Caco-2 (cell line): ENCODE measurements at regions not wholly inside any gene's neighbourhood (a gene's known extent, or its start where the extent isn't known, plus 50 kb on each side); places are given as distances from the start of the nearest gene placed in this dataset.
"Not testable (repeated sequence)": the region's sequence is repeated elsewhere in the genome, so short reads cannot be mapped to it uniquely, and the experiment has no call there.

Experiments used
- BruUV-seq: library from RNA; stranded (reverse); fragments of 400-500 nt; replicated peaks from 2 replicates; lab custom pipeline; 2021; lab: Mats Ljungman, UMichigan
- CTCF ChIA-PET: fragments of 300-600 bp; sonication (Branson Sonifier 250); formaldehyde crosslinking; loops from one replicate; lab custom pipeline; 2022; ENCODE audit warnings: antibody characterized with exemption; lab: Charles Lee
- POLR2A ChIA-PET: fragments of 300-600 bp; sonication (Branson Sonifier 250); formaldehyde crosslinking; loops from one replicate; lab custom pipeline; 2022; ENCODE audit warnings: antibody characterized with exemption; lab: Charles Lee
- DNase-seq, 2 experiments: peaks; one replicate each; pipeline versions ENCODE4 v3.0.0 to v3.0.0-alpha.2; 2020 to 2022
- H3K27me3 ChIP-seq: replicated peaks from 2 replicates; pipeline ENCODE4 v1.6.0; 2011; ENCODE audit warnings: low read length; ENCODE audit not compliant: control insufficient read depth, insufficient read depth
- H3K36me3 ChIP-seq: 2 replicates; pipeline ENCODE4 v1.5.1; 2011; ENCODE audit warnings: low read length; ENCODE audit not compliant: control insufficient read depth, insufficient read depth
- H3K4me1 ChIP-seq: fragments of 250-450 bp; sonication (Bioruptor Pico); 2 replicates; pipeline ENCODE4 v1.5.1; 2020; ENCODE audit warnings: mild to moderate bottlenecking
- H3K4me3 ChIP-seq: 2 replicates; pipeline ENCODE4 v1.5.1; 2011; ENCODE audit warnings: low read depth, mild to moderate bottlenecking, control low read depth, low read length
- H3K9me3 ChIP-seq: fragments of 250-450 bp; sonication (Bioruptor Pico); 2 replicates; pipeline ENCODE4 v1.5.1; 2020; ENCODE audit warnings: mild to moderate bottlenecking, moderate library complexity
- H3K27ac Mint-ChIP-seq: one replicate; pipeline ENCODE4 v1.8.0; 2022; ENCODE audit warnings: mixed read lengths; ENCODE audit not compliant: unreplicated experiment
- H3K27me3 Mint-ChIP-seq: one replicate; pipeline ENCODE4 v1.8.0; 2022; ENCODE audit warnings: mixed read lengths; ENCODE audit not compliant: insufficient read depth, unreplicated experiment
- H3K36me3 Mint-ChIP-seq: one replicate; pipeline ENCODE4 v1.8.0; 2022; ENCODE audit warnings: mild to moderate bottlenecking, mixed read lengths; ENCODE audit not compliant: insufficient read depth, unreplicated experiment
- H3K4me1 Mint-ChIP-seq: one replicate; pipeline ENCODE4 v1.8.0; 2022; ENCODE audit warnings: low read depth, mixed read lengths; ENCODE audit not compliant: unreplicated experiment
- H3K4me3 Mint-ChIP-seq: one replicate; pipeline ENCODE4 v1.8.0; 2022; ENCODE audit warnings: mild to moderate bottlenecking, moderate library complexity, mixed read lengths; ENCODE audit not compliant: unreplicated experiment
- H3K9me3 Mint-ChIP-seq: one replicate; pipeline ENCODE4 v1.8.0; 2022; ENCODE audit warnings: mixed read lengths; ENCODE audit not compliant: unreplicated experiment
- CTCF ChIP-seq, 2 experiments: fragments of 200-600 bp in 1 of 2; IDR thresholded peaks; 1 replicate in 1 of 2; 2 replicates in 1 of 2; pipeline versions ENCODE4 v1.5.1 to v1.8.0; 2011 to 2022; ENCODE audit warnings: antibody characterized with exemption in 1 of 2, control low read depth in 1 of 2, inconsistent platforms in 1 of 2, low read depth in 1 of 2, low read length in 1 of 2, mild to moderate bottlenecking in 1 of 2, moderate library complexity in 1 of 2; ENCODE audit not compliant: insufficient read depth in 1 of 2, severe bottlenecking in 1 of 2, unreplicated experiment in 1 of 2
- intact Hi-C: fragments of 100-400 bp; cut with micrococcal nuclease; formaldehyde crosslinking; loops from one replicate; pipeline ENCODE4 v1.10.0; 2022; ENCODE audit not compliant: unreplicated experiment

- H3K36me3 ChIP-seq, result no peaks in the 10 kb centered on the region
- Mint-ChIP-seq H3K9me3 (no peaks in the 10 kb centered on the region), H3K27me3 (no peaks in the 10 kb centered on the region), H3K4me1 (no peaks in the 10 kb centered on the region), H3K27ac (no peak overlapping the region), H3K36me3 (no peaks in the 10 kb centered on the region), H3K4me3 (peak overlapping the region; percentile 16)
- peak; percentile 41 to 45 for TF ChIP-seq CTCF (IDR thresholded peaks at IDR 0.05; ENCODE audit: insufficient read depth in 1 of 2, low read depth in 1 of 2, low read length in 1 of 2, severe bottlenecking in 1 of 2, unreplicated experiment in 1 of 2)
- BruUV-seq, result no TSS peak
- ChIA-PET CTCF (no interaction called here), POLR2A (no interaction called here)
- H3K4me3 ChIP-seq, result no peak overlapping the region
- no peaks in the 10 kb centered on the region for H3K27me3 ChIP-seq
- no peaks in the 10 kb centered on the region for H3K9me3 ChIP-seq
- intact Hi-C loops, result loop anchor here (5.0 kb wide), 3 partner anchors 182 to 382 kb away; partner anchors contain the start of gene ARMCX6
- DNase-seq, result peak; percentile 77 to 79
- no peaks in the 10 kb centered on the region for H3K4me1 ChIP-seq
These were observed 132.4 kb downstream of the ZMAT1 start for GRCh38 chrX:101799387-101799786.

DNA sequence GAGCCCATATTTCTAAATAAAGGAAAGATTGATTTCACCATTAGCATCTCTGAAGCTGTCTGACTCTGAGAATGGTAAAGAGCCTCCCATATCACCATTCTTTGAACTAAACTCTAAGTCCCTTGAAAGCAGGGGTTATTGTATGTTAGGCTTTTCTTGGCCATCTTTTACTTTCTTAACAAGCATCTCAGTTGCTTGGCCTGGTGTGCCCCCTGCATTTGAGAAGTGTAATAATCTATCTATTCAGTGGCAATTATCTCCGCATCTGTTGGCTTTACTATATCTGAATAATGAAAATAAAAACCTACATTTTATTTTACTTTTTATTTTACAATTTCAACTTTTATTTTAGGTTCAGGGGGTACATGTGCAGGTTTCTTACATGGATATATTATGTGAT is 128.3 kb upstream of the ARMCX2 start:
- H3K9me3 Mint-ChIP-seq, result no peaks in the 10 kb centered on the region

DNA sequence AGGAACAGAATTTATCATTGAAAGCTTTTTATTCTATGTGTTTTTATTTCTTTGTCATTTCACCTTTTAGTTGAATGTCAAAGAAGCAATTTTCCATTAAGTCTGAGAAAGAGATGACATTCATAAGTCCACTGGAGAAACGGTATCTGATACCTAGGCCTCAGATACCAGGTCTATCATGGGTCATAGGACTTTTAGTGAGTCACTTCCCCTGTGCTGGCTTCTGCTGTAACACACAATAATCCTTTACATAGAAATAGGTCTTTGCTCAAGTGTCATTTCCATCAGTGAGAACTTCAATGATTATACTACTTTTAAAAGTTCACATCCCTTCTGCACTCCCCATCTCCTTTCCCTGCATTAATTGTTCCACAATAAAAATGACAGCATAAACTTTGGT is 125.5 kb upstream of the ARMCX2 start:
- H3K27ac Mint-ChIP-seq, result no peak overlapping the region
- no peaks in the 10 kb centered on the region for H3K36me3 ChIP-seq
- H3K4me3 ChIP-seq, result no peak overlapping the region
- no peaks in the 10 kb centered on the region for H3K4me1 ChIP-seq
- no peak for DNase-seq
- no TSS peak for BruUV-seq
- H3K36me3 Mint-ChIP-seq, result no peaks in the 10 kb centered on the region
- H3K27me3 ChIP-seq, result no peaks in the 10 kb centered on the region
- no peak for TF ChIP-seq CTCF (IDR thresholded peaks at IDR 0.05; ENCODE audit: insufficient read depth in 1 of 2, low read depth in 1 of 2, low read length in 1 of 2, severe bottlenecking in 1 of 2, unreplicated experiment in 1 of 2)
- CTCF ChIA-PET, result no interaction called here
- no peaks in the 10 kb centered on the region for H3K9me3 ChIP-seq
- intact Hi-C loops, result no loop called here
- H3K4me1 Mint-ChIP-seq, result no peaks in the 10 kb centered on the region
- POLR2A ChIA-PET, result no interaction called here
- H3K4me3 Mint-ChIP-seq, result no peak overlapping the region
- no peaks in the 10 kb centered on the region for H3K9me3 Mint-ChIP-seq
- H3K27me3 Mint-ChIP-seq, result no peaks in the 10 kb centered on the region

More for the DNA sequence above, 128.3 kb upstream of the ARMCX2 start:
- no peaks in the 10 kb centered on the region for H3K4me1 ChIP-seq
- no peak for DNase-seq
- ChIA-PET CTCF (no interaction called here), POLR2A (no interaction called here)
- Mint-ChIP-seq H3K27ac (no peak overlapping the region), H3K27me3 (no peaks in the 10 kb centered on the region), H3K4me1 (no peaks in the 10 kb centered on the region), H3K4me3 (no peak overlapping the region), H3K36me3 (no peaks in the 10 kb centered on the region)
- H3K36me3 ChIP-seq, result no peaks in the 10 kb centered on the region
- no TSS peak for BruUV-seq
- no peak for TF ChIP-seq CTCF (IDR thresholded peaks at IDR 0.05; ENCODE audit: insufficient read depth in 1 of 2, low read depth in 1 of 2, low read length in 1 of 2, severe bottlenecking in 1 of 2, unreplicated experiment in 1 of 2)
- H3K9me3 ChIP-seq, result no peaks in the 10 kb centered on the region
- intact Hi-C loops, result no loop called here
- no peak overlapping the region for H3K4me3 ChIP-seq
- H3K27me3 ChIP-seq, result no peaks in the 10 kb centered on the region

- BruUV-seq, H3K9me3 Mint-ChIP-seq, DNase-seq, H3K4me3 Mint-ChIP-seq, H3K36me3 Mint-ChIP-seq, H3K27me3 Mint-ChIP-seq, POLR2A ChIA-PET, H3K9me3 ChIP-seq, H3K27me3 ChIP-seq, H3K27ac Mint-ChIP-seq, CTCF ChIA-PET, H3K4me3 ChIP-seq, H3K36me3 ChIP-seq, intact Hi-C loops, H3K4me1 Mint-ChIP-seq, H3K4me1 ChIP-seq: not testable (repeated sequence)
These were observed 120.8 kb upstream of the ARMCX2 start for GRCh38 chrX:101780421-101780820.
